ENCODE measurements at regions not wholly inside any gene's neighbourhood (a gene's known extent, or its start where the extent isn't known, plus 50 kb on each side); places are given as distances from the start of the nearest gene placed in this dataset.

GRCh38 chr4:33073811-33074210 is 2353.6 kb downstream of the PCDH7 start:
- TF ChIP-seq POLR2A (IDR thresholded peaks at IDR 0.05) (no peak), CTCF (IDR thresholded peaks at IDR 0.05) (no peak)

All from adrenal gland (tissue), 5 donors.